WTC11 (cell line): ENCODE measurements at regions not wholly inside any gene's neighbourhood (a gene's known extent, or its start where the extent isn't known, plus 50 kb on each side); places are given as distances from the start of the nearest gene placed in this dataset.

Experiments used
- ATAC-seq: fragments of 200-7000 bp; cut with Tn5 transposase; 2 replicates; pipeline ENCODE4 v1.10.0; 2021; ENCODE audit warnings: mild to moderate bottlenecking, moderate library complexity
- CTCF ChIA-PET: fragments of 300-600 bp; sonication (Branson Sonifier 250); formaldehyde crosslinking; loops from one replicate; lab custom pipeline; 2021; ENCODE audit warnings: antibody characterized with exemption; lab: Charles Lee
- POLR2A ChIA-PET: fragments of 350-600 bp; sonication (Branson Sonifier 250); formaldehyde crosslinking; loops from one replicate; lab custom pipeline; 2021; ENCODE audit warnings: antibody characterized with exemption; lab: Charles Lee
- DNase-seq: peaks from one replicate; pipeline ENCODE4 v3.0.0; 2021; ENCODE audit warnings: low spot score
- H3K27ac Mint-ChIP-seq: 2 replicates; pipeline ENCODE4 v1.8.0; 2021; ENCODE audit warnings: mixed read lengths
- H3K27me3 Mint-ChIP-seq: 2 replicates; pipeline ENCODE4 v1.8.0; 2021; ENCODE audit warnings: low read depth, mild to moderate bottlenecking, moderate library complexity, mixed read lengths
- H3K36me3 Mint-ChIP-seq: 2 replicates; pipeline ENCODE4 v1.8.0; 2021; ENCODE audit warnings: mixed read lengths
- H3K4me1 Mint-ChIP-seq: 2 replicates; pipeline ENCODE4 v1.8.0; 2022; ENCODE audit warnings: mixed read lengths
- H3K4me3 Mint-ChIP-seq: 2 replicates; pipeline ENCODE4 v1.8.0; 2021; ENCODE audit warnings: mild to moderate bottlenecking, moderate library complexity, mixed read lengths
- H3K9me3 Mint-ChIP-seq: 2 replicates; pipeline ENCODE4 v1.8.0; 2021; ENCODE audit warnings: mixed read lengths
- AFF4 ChIP-seq: sonication (generic); formaldehyde crosslinking; IDR thresholded peaks from 2 replicates; pipeline ENCODE4 v1.8.1; 2023; ENCODE audit warnings: mild to moderate bottlenecking, missing genetic modification reagents, borderline replicate concordance
- ATF2 ChIP-seq: sonication (generic); formaldehyde crosslinking; IDR thresholded peaks from 2 replicates; pipeline ENCODE4 v1.8.1; 2022; ENCODE audit warnings: low read depth, missing genetic modification reagents, borderline replicate concordance
- CTCF ChIP-seq: fragments of 200-600 bp; IDR thresholded peaks from 2 replicates; pipeline ENCODE4 v1.8.0; 2022; ENCODE audit warnings: antibody characterized with exemption
- ELF4 ChIP-seq: sonication (generic); formaldehyde crosslinking; IDR thresholded peaks from 2 replicates; pipeline ENCODE4 v1.8.1; 2022; ENCODE audit warnings: low read depth, mild to moderate bottlenecking, moderate library complexity, missing genetic modification reagents
- EMX1 ChIP-seq: fragments of 250-450 bp; sonication (Bioruptor Pico); IDR thresholded peaks from 2 replicates; pipeline ENCODE4 v1.8.0; 2021; ENCODE audit warnings: mild to moderate bottlenecking
- ESRRA ChIP-seq: sonication (generic); formaldehyde crosslinking; IDR thresholded peaks from 2 replicates; pipeline ENCODE4 v1.8.1; 2022; ENCODE audit warnings: mild to moderate bottlenecking, missing genetic modification reagents, borderline replicate concordance
- JAZF1 ChIP-seq: fragments of 250-450 bp; sonication (Bioruptor Pico); IDR thresholded peaks from 2 replicates; pipeline ENCODE4 v1.9.0; 2021; ENCODE audit warnings: moderate library complexity, mild to moderate bottlenecking, inconsistent platforms
- NFATC4 ChIP-seq: fragments of 250-450 bp; sonication (Bioruptor Pico); IDR thresholded peaks from 2 replicates; pipeline ENCODE4 v1.9.0; 2021; ENCODE audit warnings: mild to moderate bottlenecking
- RORB ChIP-seq: fragments of 250-450 bp; sonication (Bioruptor Pico); IDR thresholded peaks from 2 replicates; pipeline ENCODE4 v1.9.0; 2021; ENCODE audit warnings: mild to moderate bottlenecking
- SP1 ChIP-seq: sonication (generic); formaldehyde crosslinking; conservative IDR thresholded peaks from 2 replicates; pipeline ENCODE4 v1.8.1; 2022; ENCODE audit warnings: missing genetic modification reagents
- ZBTB21 ChIP-seq: sonication (generic); formaldehyde crosslinking; IDR thresholded peaks from 2 replicates; pipeline ENCODE4 v1.8.1; 2023; ENCODE audit warnings: mild to moderate bottlenecking, missing genetic modification reagents, borderline replicate concordance
- ZNF219 ChIP-seq: sonication (generic); formaldehyde crosslinking; IDR thresholded peaks from 2 replicates; pipeline ENCODE4 v1.8.0; 2023; ENCODE audit warnings: missing genetic modification reagents, mild to moderate bottlenecking, borderline replicate concordance
- TF ChIP-seq, protein P1 (sequence below): sonication (generic); formaldehyde crosslinking; IDR thresholded peaks from 2 replicates; pipeline ENCODE4 v1.8.1; 2022; ENCODE audit warnings: missing genetic modification reagents, borderline replicate concordance
- TF ChIP-seq, protein P2 (sequence below): sonication (generic); formaldehyde crosslinking; IDR thresholded peaks from 2 replicates; pipeline ENCODE4 v1.8.1; 2022; ENCODE audit warnings: mild to moderate bottlenecking, missing genetic modification reagents, moderate library complexity, borderline replicate concordance
- TF ChIP-seq, protein P3 (sequence below): sonication (generic); formaldehyde crosslinking; IDR thresholded peaks from 2 replicates; pipeline ENCODE4 v1.8.1; 2023; ENCODE audit warnings: mild to moderate bottlenecking, missing genetic modification reagents
- TF ChIP-seq, protein P4 (sequence below): fragments of 250-450 bp; sonication (Bioruptor Pico); IDR thresholded peaks from 2 replicates; pipeline ENCODE4 v1.8.0; 2021; ENCODE audit warnings: mild to moderate bottlenecking

DNA sequence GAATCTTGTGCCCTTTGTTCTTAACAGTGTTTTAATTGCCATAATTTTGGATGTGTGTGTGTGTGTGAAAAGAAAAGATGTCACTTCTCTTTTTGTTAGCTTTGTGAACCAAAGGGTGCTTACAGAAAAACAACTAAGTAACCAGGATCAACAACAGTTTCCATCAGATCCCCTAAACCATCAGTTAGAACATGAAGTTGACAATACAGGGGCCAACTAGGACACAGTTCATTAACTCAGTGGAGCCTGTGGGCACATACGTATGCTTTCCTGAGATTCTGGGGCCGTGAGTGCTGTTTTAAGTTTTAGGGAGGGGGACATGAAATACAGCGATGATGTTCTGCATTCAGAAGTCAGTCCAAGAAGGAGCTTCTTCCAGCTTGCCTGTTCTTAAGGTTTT, 133.6 kb downstream of the TLR5 start:
- ChIA-PET CTCF (interaction anchor here (2.0 kb wide), 1 partner anchor 80 kb away, joined by 6 read pairs; no protein-coding TSS in a partner anchor), POLR2A (no interaction called here)
- Mint-ChIP-seq H3K27me3 (peaks cover 60% of the 10 kb centered on the region), H3K4me1 (peaks cover 63% of the 10 kb centered on the region), H3K36me3 (peaks cover 15% of the 10 kb centered on the region), H3K9me3 (no peaks in the 10 kb centered on the region), H3K4me3 (no peak overlapping the region), H3K27ac (peak overlapping the region; percentile 17; the same call in 1 of the 2 replicates)
- ATAC-seq (no peak), DNase-seq (no peak)
- TF ChIP-seq JAZF1 (CRISPR knock-in tag) (no peak), NFATC4 (CRISPR knock-in tag) (no peak), ELF4 (CRISPR knock-in tag) (no peak), CTCF (no peak), ATF2 (CRISPR knock-in tag) (no peak), ZBTB21 (CRISPR knock-in tag) (no peak), SP1 (CRISPR knock-in tag) (no peak), ZNF219 (CRISPR knock-in tag) (no peak), RORB (CRISPR knock-in tag) (no peak)
- TF ChIP-seq, protein P1, sequence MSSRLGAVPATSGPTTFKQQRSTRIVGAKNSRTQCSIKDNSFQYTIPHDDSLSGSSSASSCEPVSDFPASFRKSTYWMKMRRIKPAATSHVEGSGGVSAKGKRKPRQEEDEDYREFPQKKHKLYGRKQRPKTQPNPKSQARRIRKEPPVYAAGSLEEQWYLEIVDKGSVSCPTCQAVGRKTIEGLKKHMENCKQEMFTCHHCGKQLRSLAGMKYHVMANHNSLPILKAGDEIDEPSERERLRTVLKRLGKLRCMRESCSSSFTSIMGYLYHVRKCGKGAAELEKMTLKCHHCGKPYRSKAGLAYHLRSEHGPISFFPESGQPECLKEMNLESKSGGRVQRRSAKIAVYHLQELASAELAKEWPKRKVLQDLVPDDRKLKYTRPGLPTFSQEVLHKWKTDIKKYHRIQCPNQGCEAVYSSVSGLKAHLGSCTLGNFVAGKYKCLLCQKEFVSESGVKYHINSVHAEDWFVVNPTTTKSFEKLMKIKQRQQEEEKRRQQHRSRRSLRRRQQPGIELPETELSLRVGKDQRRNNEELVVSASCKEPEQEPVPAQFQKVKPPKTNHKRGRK (CRISPR knock-in tag): no peak
- TF ChIP-seq, protein P2, sequence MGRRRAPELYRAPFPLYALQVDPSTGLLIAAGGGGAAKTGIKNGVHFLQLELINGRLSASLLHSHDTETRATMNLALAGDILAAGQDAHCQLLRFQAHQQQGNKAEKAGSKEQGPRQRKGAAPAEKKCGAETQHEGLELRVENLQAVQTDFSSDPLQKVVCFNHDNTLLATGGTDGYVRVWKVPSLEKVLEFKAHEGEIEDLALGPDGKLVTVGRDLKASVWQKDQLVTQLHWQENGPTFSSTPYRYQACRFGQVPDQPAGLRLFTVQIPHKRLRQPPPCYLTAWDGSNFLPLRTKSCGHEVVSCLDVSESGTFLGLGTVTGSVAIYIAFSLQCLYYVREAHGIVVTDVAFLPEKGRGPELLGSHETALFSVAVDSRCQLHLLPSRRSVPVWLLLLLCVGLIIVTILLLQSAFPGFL (CRISPR knock-in tag): no peak
- TF ChIP-seq, protein P3, sequence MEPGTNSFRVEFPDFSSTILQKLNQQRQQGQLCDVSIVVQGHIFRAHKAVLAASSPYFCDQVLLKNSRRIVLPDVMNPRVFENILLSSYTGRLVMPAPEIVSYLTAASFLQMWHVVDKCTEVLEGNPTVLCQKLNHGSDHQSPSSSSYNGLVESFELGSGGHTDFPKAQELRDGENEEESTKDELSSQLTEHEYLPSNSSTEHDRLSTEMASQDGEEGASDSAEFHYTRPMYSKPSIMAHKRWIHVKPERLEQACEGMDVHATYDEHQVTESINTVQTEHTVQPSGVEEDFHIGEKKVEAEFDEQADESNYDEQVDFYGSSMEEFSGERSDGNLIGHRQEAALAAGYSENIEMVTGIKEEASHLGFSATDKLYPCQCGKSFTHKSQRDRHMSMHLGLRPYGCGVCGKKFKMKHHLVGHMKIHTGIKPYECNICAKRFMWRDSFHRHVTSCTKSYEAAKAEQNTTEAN: no peak

GRCh38 chr1:223010582-223011504, 132.2 kb downstream of the TLR5 start:
- peaks cover 65% of the 10 kb centered on the region for H3K4me1 Mint-ChIP-seq
- TF ChIP-seq, protein P4, sequence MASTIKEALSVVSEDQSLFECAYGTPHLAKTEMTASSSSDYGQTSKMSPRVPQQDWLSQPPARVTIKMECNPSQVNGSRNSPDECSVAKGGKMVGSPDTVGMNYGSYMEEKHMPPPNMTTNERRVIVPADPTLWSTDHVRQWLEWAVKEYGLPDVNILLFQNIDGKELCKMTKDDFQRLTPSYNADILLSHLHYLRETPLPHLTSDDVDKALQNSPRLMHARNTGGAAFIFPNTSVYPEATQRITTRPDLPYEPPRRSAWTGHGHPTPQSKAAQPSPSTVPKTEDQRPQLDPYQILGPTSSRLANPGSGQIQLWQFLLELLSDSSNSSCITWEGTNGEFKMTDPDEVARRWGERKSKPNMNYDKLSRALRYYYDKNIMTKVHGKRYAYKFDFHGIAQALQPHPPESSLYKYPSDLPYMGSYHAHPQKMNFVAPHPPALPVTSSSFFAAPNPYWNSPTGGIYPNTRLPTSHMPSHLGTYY (CRISPR knock-in tag): peak; percentile 34; the same call in 1 of the 2 replicates
- TF ChIP-seq ESRRA: no peak
- no peak for TF ChIP-seq AFF4 (CRISPR knock-in tag)
- TF ChIP-seq EMX1 (CRISPR knock-in tag): 0 out of 2 replicates have a peak, but pooled peaks have one; percentile 69
- H3K4me3 Mint-ChIP-seq: peak overlapping the region; percentile 25
- DNase-seq (no peak), ATAC-seq (peak; percentile 18)
- H3K27me3 Mint-ChIP-seq: peaks cover 46% of the 10 kb centered on the region
- CTCF ChIA-PET: interaction anchor here (0.9 to 2.2 kb wide), 5 partner anchors 12 to 123 kb away, joined by 3 to 7 read pairs (median 3); no protein-coding TSS in a partner anchor
- H3K9me3 Mint-ChIP-seq: no peaks in the 10 kb centered on the region
- H3K36me3 Mint-ChIP-seq: peaks cover 23% of the 10 kb centered on the region
- H3K27ac Mint-ChIP-seq: peak overlapping the region; percentile 86
- POLR2A ChIA-PET: interaction anchor here (0.8 kb wide), 1 partner anchor 12 kb away, joined by 3 read pairs; no protein-coding TSS in a partner anchor
